GM21825 (cell line): ENCODE measurements at regions not wholly inside any gene's neighbourhood (a gene's known extent, or its start where the extent isn't known, plus 50 kb on each side); places are given as distances from the start of the nearest gene placed in this dataset.
"Not testable (repeated sequence)": the region's sequence is repeated elsewhere in the genome, so short reads cannot be mapped to it uniquely, and the experiment has no call there.

Experiments
- ATAC-seq: cut with Tn5 transposase; IDR thresholded peaks from one replicate; pipeline ENCODE4 v1.9.1; 2021; ENCODE audit warnings: mild to moderate bottlenecking, moderate library complexity; ENCODE audit not compliant: unreplicated experiment

DNA sequence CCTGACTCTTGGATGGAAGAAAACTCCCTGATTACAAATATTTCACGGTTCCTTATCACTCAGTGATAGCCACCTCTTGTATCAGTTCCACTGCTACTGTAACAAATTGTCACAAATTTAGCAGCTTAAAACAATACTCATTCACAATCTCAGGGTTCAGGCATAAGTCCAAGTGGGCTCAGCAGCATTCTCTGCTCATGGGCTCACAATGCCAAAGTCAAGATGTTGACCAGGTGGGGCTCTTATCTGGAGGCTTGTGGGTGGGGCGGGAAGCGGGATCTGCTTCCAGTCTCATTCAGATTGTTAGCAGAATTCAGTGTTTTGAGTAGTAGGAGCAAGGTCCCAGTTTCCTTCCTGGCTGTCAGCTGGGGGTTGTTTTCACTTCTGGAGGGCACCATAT, 137.3 kb upstream of the FAM78B start:
- no peak for ATAC-seq

DNA sequence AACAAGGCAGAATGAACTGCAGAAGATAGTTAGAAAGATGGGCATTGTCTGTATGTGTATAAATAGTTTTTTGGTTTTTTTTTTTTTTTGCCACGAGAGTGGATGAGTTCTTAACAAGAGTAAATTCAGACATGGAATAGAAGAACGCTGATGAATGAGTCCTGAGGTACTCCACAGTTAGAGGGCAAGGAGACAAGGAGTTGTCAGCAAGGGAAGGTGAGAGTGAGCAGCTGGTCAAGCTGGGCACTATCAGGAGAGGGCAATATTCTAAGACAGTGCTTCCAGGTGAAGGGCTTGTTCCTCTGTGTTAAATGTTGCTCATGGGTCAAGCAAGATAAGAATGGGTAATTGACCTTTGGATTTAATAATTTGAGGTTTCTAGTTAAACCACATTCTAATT, 138.6 kb upstream of the FAM78B start:
- ATAC-seq = no peak

DNA sequence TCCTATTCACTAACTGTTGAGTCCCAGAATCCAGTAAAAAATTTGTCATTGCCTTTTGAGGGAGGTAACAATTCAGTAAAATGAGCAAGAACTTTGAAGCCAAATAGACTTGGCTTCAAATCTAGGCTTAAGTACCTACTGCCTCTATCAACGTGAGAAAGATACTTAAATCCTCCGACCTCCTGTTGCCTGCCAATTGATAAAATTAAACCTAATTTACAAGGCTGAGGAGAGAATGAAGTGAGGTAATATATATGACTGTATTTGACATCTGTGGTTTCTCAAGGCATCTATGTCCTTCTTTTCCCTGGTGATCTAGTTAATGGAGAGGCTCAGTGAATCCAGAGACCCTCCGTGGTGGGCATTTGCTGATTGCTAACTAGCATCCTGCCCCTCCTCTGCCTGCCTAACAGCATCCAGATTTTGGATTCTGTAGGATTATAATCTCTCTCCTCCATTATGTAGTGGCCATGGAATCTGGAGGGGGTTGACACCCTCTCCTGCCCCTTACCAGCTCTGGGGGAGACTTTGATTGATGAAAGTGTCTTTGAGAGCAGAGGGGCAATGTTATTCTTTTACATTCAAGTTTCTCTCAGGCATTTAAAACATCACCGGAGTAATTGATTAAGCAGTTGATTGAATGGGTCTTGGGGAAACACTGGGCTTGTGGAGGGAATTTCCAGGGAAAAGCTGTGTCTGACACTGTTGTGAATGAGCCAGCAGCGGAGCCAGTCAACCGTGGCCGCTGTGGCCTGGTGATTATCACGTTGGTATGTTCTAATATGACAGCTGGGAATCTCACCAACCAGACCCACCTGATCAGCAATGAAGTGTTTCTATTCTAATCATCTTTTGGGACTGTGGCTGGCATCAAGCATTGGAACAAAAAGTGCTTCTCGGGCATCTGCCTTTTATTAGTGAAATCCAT, 140.7 kb upstream of the FAM78B start:
- ATAC-seq = no peak

DNA sequence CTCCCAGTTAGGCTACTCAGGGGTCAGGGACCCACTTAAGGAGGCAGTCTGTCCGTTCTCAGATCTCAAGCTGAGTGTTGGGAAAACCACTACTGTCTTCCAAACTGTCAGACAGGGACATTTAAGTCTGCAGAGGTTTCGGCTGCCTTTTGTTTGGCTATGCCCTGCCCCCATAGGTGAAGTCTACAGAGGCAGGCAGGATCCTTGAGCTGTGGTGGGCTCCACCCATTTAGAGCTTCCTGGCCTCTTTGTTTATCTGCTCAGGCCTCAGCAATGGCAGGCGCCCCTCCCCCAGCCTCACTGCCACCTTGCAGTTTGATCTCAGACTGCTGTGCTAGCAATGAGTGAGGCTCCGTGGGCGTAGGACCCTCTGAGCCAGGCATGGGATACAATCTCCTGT, 149.5 kb upstream of the FAM78B start:
- ATAC-seq = not testable (repeated sequence)

GRCh38 chr1:166322470-166322869, 155.7 kb upstream of the FAM78B start:
- no peak for ATAC-seq

- no peak for ATAC-seq
These were observed 161.1 kb upstream of the FAM78B start for GRCh38 chr1:166327886-166328285.

GRCh38 chr1:166328956-166329355, 162.2 kb upstream of the FAM78B start:
- no peak for ATAC-seq

DNA sequence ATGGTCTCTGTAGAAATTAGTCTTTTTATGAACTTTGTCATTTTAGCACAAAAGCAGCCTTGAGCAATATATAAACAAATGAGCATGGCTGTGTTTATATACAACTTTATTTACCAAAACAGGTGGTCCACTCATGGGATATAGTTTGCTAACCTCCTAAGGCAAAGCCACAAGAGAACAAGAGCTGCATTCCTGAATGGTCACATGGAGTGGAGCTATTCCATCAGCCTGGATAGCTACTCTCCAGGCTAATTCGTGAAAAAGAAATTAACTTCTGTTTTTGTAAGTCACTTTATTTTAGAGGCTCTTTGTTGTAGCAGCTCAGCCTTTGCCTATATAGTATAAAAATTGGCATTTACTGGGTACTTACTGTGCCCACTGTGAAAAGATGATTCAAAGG, 163.3 kb upstream of the FAM78B start:
- ATAC-seq = no peak

- no peak for ATAC-seq
These were observed 171.3 kb upstream of the FAM78B start for GRCh38 chr1:166338105-166338504.

- ATAC-seq = no peak
These were observed 173.9 kb upstream of the FAM78B start for GRCh38 chr1:166340709-166341108.

DNA sequence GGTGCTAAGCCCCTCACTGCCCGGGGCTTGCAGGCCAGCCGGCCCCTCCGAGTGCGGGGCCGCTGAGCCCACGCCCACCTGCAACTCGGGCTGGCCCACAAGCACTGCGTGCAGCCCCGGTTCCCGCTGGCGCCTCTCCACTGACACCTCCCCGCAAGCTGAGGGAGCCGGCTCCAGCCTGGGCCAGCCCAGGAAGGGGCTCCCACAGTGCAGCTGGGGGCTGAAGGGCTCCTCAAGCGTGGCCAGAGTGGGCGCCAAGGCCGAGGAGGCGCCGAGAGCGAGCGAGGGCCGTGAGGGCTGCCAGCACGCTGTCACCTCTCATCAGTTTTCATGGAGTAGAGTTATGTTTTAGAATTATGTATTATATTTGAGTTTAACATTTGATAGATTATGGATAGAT, 176.5 kb upstream of the FAM78B start:
- no peak for ATAC-seq

GRCh38 chr1:166350490-166350889, 183.7 kb upstream of the FAM78B start:
- ATAC-seq = no peak

GRCh38 chr1:166351676-166352075, 184.9 kb upstream of the FAM78B start:
- ATAC-seq = no peak

- no peak for ATAC-seq
These were observed 186.4 kb upstream of the FAM78B start for GRCh38 chr1:166353213-166353612.

- ATAC-seq = no peak
These were observed 187.6 kb upstream of the FAM78B start for GRCh38 chr1:166354406-166354805.

GRCh38 chr1:166365081-166365480, 198.3 kb upstream of the FAM78B start:
- ATAC-seq = no peak

- ATAC-seq = no peak
These were observed 201.2 kb upstream of the FAM78B start for GRCh38 chr1:166368030-166368429.

DNA sequence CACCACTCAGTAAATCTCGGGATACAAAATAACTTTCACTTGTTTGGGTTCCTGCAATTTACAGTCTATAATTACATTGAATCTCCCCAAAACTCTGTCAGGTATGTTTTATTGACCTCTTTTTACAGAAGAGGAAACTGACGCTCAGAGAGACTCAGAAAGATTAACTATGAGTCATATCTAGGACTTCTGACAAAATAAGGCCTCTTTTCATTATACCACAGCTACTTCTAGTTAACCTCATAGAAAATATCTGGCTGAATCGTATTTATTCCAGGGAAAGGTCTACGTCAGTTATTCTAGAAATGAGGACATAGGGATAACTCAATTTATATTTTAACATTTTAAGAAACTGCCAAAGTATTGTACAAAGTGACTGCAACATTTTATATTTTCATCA, 211.1 kb upstream of the FAM78B start:
- ATAC-seq = no peak

- no peak for ATAC-seq
These were observed 212.0 kb upstream of the FAM78B start for GRCh38 chr1:166378805-166379204.

GRCh38 chr1:166379447-166379846, 212.6 kb upstream of the FAM78B start:
- ATAC-seq = no peak

DNA sequence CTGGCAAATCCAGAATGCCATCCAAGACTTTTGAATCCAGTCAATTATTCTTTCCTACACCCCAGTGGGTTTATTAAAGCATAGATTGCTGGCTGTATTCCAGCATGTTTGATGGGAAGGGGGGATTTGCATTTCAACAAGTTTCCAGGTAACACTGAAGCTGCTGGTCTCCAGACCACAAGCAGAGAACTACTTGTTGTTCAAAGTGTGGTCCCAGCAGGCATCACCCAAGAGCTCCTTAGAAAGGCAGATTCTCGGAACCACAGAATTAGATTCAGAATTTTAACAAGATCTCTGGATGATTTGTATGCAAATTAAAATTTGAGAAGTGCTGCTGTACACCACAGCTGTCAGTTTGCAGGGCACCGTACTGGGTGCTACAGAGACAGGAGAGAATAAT, 216.3 kb upstream of the FAM78B start:
- no peak for ATAC-seq

- ATAC-seq = no peak
These were observed 217.0 kb upstream of the FAM78B start for GRCh38 chr1:166383635-166384346.
